GM12864 (cell line): ENCODE measurements at regions not wholly inside any gene's neighbourhood (a gene's known extent, or its start where the extent isn't known, plus 50 kb on each side); places are given as distances from the start of the nearest gene placed in this dataset.
"Not testable (repeated sequence)": the region's sequence is repeated elsewhere in the genome, so short reads cannot be mapped to it uniquely, and the experiment has no call there.

ENCODE experiments used
- DNase-seq: peaks from one replicate; pipeline ENCODE4 v3.0.0-alpha.2; 2011; ENCODE audit warnings: low read depth
- H3K4me3 ChIP-seq: 2 replicates; pipeline ENCODE4 v1.5.1; 2011; ENCODE audit warnings: mild to moderate bottlenecking, low read depth, low read length, control low read depth
- CTCF ChIP-seq: IDR thresholded peaks from 2 replicates; pipeline ENCODE4 v1.5.1; 2011; ENCODE audit warnings: low read depth, mild to moderate bottlenecking, moderate library complexity, low read length, control low read depth, inconsistent platforms; ENCODE audit errors: missing control alignments

GRCh38 chr5:124887223-124887622 is 140.8 kb upstream of the ZNF608 start:
- TF ChIP-seq CTCF, result no peak
- no peak for DNase-seq

GRCh38 chr5:124888050-124888506 is 141.6 kb upstream of the ZNF608 start:
- TF ChIP-seq CTCF, result peak; percentile 37
- no peak overlapping the region for H3K4me3 ChIP-seq
- DNase-seq, result no peak

More at GRCh38 chr5:124887223-124887622, 140.8 kb upstream of the ZNF608 start:
- no peak overlapping the region for H3K4me3 ChIP-seq

GRCh38 chr5:124888622-124889485 is 142.4 kb upstream of the ZNF608 start:
- no peak for TF ChIP-seq CTCF
- no peak overlapping the region for H3K4me3 ChIP-seq
- DNase-seq, result no peak

- no peak overlapping the region for H3K4me3 ChIP-seq
- DNase-seq, result no peak
Observed at GRCh38 chr5:124889486-124889825, 143.0 kb upstream of the ZNF608 start.

GRCh38 chr5:124889850-124890249 is 143.4 kb upstream of the ZNF608 start:
- no peak for DNase-seq
- H3K4me3 ChIP-seq, result no peak overlapping the region
- TF ChIP-seq CTCF, result no peak

More at GRCh38 chr5:124889486-124889825, 143.0 kb upstream of the ZNF608 start:
- TF ChIP-seq CTCF, result no peak

- not testable (repeated sequence) for DNase-seq, H3K4me3 ChIP-seq
Observed at GRCh38 chr5:124890442-124890841, 144.0 kb upstream of the ZNF608 start.

GRCh38 chr5:124891179-124891578 is 144.7 kb upstream of the ZNF608 start:
- H3K4me3 ChIP-seq, result no peak overlapping the region
- no peak for TF ChIP-seq CTCF
- no peak for DNase-seq
